ENCODE measurements at regions not wholly inside any gene's neighbourhood (a gene's known extent, or its start where the extent isn't known, plus 50 kb on each side); places are given as distances from the start of the nearest gene placed in this dataset.

- ATAC-seq = no peak
Observed at GRCh38 chr11:42054351-42054900, 595.0 kb upstream of the LRRC4C start.

DNA sequence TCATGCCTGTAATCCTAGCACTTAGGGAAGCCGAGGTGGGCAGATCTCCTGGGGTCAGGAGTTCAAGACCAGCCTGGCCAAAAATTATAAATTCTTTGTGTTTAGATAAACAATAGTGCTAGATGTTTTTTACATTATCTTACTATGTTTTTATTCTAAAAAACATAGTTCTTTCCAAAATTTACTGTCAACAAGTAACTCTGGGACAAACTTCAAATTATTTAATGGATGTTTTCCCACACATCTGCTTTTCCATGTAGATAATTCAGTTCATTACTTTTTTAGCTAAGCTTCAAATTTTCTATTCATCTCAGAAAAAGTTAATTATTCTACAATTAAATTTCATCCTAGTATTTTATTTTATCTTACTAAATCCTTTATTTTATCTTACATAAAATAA lies 596.2 kb upstream of the LRRC4C start:
- ATAC-seq = no peak

DNA sequence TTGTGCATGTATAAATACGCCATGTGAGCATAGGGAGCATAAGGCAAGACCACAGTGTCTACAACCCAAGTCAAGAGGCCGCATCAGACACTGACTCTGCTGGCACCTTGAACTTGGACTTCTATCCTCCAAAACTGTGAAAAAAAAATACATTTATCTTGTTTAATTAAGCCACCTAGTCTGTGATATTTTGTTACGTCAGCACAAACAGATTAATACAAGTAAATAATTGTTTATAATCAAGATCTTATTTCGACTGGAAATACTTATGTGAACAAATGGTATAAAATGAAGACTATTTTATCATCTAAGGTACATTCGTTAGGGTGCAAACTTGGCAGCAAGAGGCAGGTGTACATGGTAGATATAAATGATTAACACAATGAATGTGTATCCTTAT lies 599.3 kb upstream of the LRRC4C start:
- no peak for ATAC-seq

GRCh38 chr11:42065199-42065598 lies 605.7 kb upstream of the LRRC4C start:
- no peak for ATAC-seq

- ATAC-seq = no peak
Observed at GRCh38 chr11:42066113-42066512, 606.7 kb upstream of the LRRC4C start.

- no peak for ATAC-seq
Observed at GRCh38 chr11:42074306-42074705, 614.9 kb upstream of the LRRC4C start.

- ATAC-seq = no peak
Observed at GRCh38 chr11:42075180-42075579, 615.7 kb upstream of the LRRC4C start.

DNA sequence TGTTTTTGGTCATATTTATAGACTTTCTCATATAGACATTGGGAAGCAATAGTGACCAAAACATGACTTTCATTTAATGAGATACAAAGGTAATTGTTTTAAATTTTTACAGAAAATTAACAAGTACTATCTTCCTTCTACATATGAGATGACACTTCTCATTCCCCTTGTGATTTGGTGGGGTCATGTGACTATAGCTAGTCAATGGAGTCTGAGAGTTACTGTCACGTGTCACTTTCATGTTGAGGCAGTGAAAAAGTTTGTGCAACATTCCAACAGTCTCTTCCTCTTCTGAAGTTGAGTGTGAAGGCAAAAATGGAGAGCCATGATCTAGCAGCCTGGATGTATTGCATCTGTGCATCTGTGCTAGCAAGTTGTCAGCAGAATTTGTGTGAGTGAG lies 618.3 kb upstream of the LRRC4C start:
- ATAC-seq = no peak

GRCh38 chr11:42085736-42086135 lies 626.3 kb upstream of the LRRC4C start:
- no peak for ATAC-seq

- no peak for ATAC-seq
Observed at GRCh38 chr11:42093541-42093940, 634.1 kb upstream of the LRRC4C start.

GRCh38 chr11:42098075-42098474 lies 638.6 kb upstream of the LRRC4C start:
- no peak for ATAC-seq

- no peak for ATAC-seq
Observed at GRCh38 chr11:42112866-42113265, 653.4 kb upstream of the LRRC4C start.

DNA sequence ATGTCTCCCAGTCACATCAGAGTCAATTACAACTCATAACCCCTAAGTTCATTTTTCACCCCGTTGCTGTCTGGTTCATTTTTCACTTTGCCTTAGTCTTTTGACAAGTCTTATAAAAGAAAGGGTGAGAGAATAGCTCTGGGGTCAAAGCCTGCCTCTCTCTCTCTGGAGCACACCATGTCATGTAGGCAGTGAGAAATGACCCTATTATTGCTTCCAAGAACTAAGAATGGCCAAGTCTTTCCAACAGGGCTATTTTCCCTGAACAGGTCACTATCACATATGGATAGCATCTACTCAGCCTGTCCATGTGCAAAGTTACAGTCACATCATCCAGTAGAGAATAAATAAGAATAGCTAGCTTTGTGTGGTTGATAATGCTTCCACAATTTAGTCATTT lies 655.5 kb upstream of the LRRC4C start:
- no peak for ATAC-seq

- no peak for ATAC-seq
Observed at GRCh38 chr11:42138454-42138853, 679.0 kb upstream of the LRRC4C start.

GRCh38 chr11:42145311-42145710 lies 685.9 kb upstream of the LRRC4C start:
- ATAC-seq = no peak

DNA sequence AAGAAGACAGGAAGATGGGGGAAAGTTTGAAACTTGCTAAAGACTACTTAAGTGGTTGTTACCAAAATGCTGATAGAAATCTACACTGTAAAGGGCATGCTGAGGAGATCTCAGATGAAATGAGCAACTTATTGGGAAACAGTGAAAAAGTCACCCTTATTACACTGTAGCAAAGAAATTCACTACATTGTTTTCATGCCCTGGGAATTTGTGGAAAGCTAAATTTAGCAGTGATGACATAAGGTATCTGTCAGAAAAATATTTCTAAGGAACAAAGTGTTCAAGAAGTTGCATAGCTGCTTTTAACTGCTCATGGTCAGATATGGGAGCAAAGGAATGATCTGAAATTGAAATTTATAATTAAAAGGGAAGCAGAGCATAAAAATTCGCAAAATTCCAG lies 702.4 kb upstream of the LRRC4C start:
- ATAC-seq = no peak

DNA sequence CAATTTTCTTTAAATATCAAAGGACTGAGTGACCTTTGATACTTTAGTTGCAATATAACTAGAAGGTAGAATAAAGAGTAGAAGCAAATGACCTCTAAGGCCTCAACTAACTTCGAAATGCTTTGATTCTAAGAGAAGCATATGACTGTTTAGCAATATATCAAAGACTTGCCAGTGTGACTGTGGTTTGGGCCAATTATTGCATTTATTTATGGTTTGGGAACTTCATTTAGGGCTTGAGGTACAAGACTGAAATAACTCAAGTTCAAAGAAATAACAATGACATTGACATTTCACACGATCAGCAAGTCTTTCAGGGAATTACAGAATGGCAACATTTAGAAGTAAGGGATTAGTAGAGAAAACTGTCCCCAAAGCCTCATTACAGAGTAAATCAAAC lies 709.7 kb upstream of the LRRC4C start:
- ATAC-seq = no peak

DNA sequence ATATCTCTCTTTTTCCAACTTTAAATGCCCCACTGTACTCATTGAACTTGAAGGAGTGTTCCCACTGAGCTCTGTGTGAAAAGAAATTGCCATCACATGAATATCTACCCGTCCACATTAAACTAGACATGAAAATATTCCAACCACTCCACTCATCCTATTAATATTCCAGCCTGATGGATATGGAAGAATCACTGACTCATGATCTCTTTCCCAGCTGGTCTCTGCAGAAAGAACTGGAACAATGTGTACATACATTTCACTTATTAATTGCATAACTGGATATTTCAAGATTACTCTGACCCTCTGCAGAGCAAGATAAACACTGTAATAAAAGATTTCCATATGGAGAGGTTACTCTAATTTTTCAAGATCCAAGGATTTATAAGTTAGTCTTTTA lies 711.1 kb upstream of the LRRC4C start:
- no peak for ATAC-seq

GRCh38 chr11:42171046-42171445 lies 711.6 kb upstream of the LRRC4C start:
- no peak for ATAC-seq

- ATAC-seq = no peak
Observed at GRCh38 chr11:42172441-42172840, 713.0 kb upstream of the LRRC4C start.

GRCh38 chr11:42175203-42175602 lies 715.8 kb upstream of the LRRC4C start:
- no peak for ATAC-seq

GRCh38 chr11:42179216-42179615 lies 719.8 kb upstream of the LRRC4C start:
- no peak for ATAC-seq

DNA sequence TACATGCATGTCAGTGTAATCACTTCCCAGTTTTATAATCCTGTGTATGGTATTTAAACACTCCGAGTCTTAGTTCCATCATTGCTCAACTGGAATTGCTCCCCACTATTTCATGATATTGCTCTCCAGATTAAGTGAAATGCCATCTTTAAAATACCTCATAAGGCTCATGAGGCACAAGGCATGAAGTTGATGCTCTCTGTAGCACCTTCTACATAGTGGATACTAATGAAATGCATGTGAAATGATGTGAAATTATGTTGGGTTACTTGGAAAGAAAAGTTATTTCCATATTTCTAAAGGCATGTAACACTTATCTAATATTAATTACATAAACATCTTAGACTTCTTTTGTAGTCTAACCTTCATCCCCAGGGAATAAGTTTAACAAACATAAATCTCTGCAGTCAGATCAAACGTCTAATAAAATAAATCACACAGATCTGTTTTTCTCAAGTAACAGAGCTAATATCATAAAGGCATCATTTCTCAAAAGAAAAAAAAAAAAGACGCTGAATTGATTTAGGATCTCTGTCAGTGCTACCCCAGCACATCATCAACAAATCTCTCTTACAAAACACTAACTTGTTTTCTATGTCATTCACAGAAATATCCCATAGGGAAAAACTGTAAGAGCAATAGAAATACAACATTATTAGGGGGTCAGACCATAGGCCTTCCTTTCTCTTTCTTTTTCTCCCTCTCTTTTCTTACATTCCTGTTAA lies 736.0 kb upstream of the LRRC4C start:
- ATAC-seq = no peak

DNA sequence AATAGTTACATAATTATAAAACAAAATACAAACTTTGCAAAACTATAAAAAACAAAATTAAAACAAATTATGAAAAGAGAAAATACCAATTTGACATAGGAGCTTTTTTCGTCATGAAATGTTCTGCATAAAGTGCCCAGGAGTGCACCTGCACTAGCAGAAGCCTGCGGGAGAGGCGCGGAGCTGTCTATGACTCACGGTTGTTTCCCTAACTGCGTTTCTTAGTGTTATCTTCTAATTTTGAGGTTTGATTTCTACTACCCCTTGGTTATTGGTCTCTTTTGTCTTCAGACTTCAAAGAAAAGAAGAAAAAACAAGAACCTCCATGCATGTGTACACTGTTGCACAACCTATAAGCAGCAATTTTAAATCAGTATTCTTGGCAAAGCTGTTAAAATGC lies 740.9 kb upstream of the LRRC4C start:
- no peak for ATAC-seq

- no peak for ATAC-seq
Observed at GRCh38 chr11:42201603-42202148, 742.2 kb upstream of the LRRC4C start.

Measured in esophagus mucosa (tissue), 1 donor.